Brain microvascular endothelial cell (primary cell): ENCODE measurements at regions not wholly inside any gene's neighbourhood (a gene's known extent, or its start where the extent isn't known, plus 50 kb on each side); places are given as distances from the start of the nearest gene placed in this dataset.

Experiments used
- DNase-seq: peaks from one replicate; pipeline ENCODE4 v3.0.0-alpha.2; 2020
- H3K27ac ChIP-seq: fragments of 250-450 bp; sonication (Bioruptor Pico); 2 replicates; pipeline ENCODE4 v1.5.1; 2020; ENCODE audit warnings: mild to moderate bottlenecking, moderate library complexity
- H3K27me3 ChIP-seq: fragments of 250-450 bp; sonication (Bioruptor Pico); replicated peaks from 2 replicates; pipeline ENCODE4 v1.5.1; 2020; ENCODE audit warnings: mild to moderate bottlenecking
- H3K36me3 ChIP-seq: fragments of 250-450 bp; sonication (Bioruptor Pico); replicated peaks from 2 replicates; pipeline ENCODE4 v1.5.1; 2020; ENCODE audit warnings: mild to moderate bottlenecking
- H3K4me3 ChIP-seq: 2 replicates; pipeline ENCODE4 v1.5.1; 2011; ENCODE audit warnings: low read depth, mild to moderate bottlenecking, control low read depth, low read length, moderate library complexity
- in situ Hi-C: cut with HindIII; loops from 2 replicates; pipeline ENCODE4 v1.10.0; 2017; ENCODE audit warnings: low sequenced_read_pairs, low pct_ligation_motif_present
- TF ChIP-seq, protein P1 (sequence below): IDR thresholded peaks from 2 replicates; pipeline ENCODE4 v1.5.1; 2011; ENCODE audit warnings: low read depth, mild to moderate bottlenecking, moderate library complexity, low read length, control low read depth, inconsistent platforms; ENCODE audit errors: missing control alignments

DNA sequence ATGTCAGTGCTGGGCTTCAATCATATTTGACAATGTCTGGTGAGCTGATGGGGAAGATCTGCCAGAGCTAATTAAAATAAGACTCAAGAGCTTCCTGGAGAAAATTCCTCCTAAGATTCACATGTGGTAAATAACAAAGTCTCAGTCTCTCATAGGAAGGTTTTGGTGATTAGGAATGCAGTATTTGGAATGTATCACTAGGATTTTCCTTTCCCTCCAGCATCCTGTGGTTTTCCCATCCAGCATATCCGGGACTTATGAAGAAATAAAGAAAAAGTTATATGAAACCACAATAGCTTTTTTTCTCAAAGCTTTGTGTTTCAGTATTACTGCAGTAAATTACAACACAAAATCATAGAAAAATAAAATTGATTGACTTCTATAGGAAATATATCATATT, 1597.1 kb downstream of the ADGRL3 start:
- TF ChIP-seq, protein P1, sequence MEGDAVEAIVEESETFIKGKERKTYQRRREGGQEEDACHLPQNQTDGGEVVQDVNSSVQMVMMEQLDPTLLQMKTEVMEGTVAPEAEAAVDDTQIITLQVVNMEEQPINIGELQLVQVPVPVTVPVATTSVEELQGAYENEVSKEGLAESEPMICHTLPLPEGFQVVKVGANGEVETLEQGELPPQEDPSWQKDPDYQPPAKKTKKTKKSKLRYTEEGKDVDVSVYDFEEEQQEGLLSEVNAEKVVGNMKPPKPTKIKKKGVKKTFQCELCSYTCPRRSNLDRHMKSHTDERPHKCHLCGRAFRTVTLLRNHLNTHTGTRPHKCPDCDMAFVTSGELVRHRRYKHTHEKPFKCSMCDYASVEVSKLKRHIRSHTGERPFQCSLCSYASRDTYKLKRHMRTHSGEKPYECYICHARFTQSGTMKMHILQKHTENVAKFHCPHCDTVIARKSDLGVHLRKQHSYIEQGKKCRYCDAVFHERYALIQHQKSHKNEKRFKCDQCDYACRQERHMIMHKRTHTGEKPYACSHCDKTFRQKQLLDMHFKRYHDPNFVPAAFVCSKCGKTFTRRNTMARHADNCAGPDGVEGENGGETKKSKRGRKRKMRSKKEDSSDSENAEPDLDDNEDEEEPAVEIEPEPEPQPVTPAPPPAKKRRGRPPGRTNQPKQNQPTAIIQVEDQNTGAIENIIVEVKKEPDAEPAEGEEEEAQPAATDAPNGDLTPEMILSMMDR, result no peak
- in situ Hi-C loops, result no loop called here
- DNase-seq, result no peak
- Histone ChIP-seq H3K27ac (no peak overlapping the region), H3K4me3 (no peak overlapping the region), H3K36me3 (no peaks in the 10 kb centered on the region), H3K27me3 (no peaks in the 10 kb centered on the region)

DNA sequence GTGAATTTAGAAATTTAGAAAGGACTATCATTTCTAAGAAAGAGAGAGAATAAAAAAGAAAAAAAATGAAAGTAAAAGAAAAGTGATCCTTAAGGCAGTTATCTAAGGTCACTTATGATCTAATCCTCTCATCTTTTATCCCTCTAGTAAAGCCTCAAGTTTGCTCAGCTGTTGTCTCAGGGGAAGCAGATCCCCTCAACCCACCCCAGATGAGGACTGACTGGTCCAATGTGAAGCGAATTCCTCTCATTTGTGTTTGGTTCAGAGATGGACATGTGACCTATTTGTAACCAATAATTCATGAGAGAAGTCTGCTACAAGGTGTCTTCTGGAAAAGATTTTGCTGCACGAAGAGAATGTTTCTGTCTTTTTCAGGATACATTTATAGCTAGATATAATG, 1591.3 kb downstream of the ADGRL3 start:
- H3K4me3 ChIP-seq, result no peak overlapping the region
- TF ChIP-seq, protein P1, result no peak
- DNase-seq, result no peak
- H3K27me3 ChIP-seq, result no peaks in the 10 kb centered on the region
- H3K27ac ChIP-seq, result no peak overlapping the region
- no peaks in the 10 kb centered on the region for H3K36me3 ChIP-seq
- in situ Hi-C loops, result no loop called here

DNA sequence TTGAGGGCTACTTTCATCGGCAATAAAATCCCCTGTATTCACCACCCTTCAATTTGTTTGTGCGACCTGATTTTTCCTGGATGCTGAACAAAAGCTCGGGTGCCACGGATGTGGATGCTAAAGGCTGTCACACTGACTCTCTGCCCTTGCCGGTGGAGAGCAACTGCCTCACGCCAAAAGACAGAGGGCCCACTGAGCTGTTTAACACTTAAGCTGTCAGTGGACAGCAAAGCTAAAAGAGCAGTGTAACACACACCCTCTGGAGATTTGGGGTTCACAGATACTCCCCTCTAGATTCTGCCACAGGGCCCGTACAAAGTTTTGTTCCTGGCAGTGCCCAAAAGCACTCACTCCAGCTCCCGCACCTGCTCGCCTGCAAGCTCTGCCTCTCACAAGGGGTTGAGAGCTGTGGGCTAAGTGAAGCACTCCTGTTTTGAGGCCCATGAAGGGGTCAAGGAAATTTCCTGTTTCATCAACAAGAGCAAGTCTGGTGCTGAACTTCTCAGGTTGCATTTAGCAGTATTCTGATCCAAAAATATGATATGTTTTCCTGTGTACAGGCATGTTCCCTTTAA, 1571.9 kb downstream of the ADGRL3 start:
- no peaks in the 10 kb centered on the region for H3K36me3 ChIP-seq
- H3K27ac ChIP-seq, result no peak overlapping the region
- TF ChIP-seq, protein P1, result no peak
- no peak for DNase-seq
- in situ Hi-C loops, result no loop called here
- H3K4me3 ChIP-seq, result no peak overlapping the region
- H3K27me3 ChIP-seq, result no peaks in the 10 kb centered on the region

DNA sequence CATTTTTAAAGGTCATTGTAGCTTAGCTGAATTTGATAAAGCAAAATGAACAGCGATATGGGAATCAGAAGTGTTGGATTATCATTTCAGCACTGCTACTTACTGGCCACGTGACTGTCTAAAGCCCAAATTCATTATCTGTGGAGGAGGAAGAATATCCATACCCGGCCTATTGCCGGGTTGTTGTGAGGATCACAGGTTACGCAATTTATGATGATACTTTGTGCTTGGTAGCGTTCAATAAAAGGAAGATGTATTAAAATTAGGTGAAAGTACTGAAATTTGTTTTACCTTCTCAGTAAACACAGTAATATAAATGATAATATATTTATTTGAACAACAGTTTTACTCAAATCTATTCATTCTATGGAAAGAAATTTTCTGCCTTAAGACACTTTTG, 1540.2 kb downstream of the ADGRL3 start:
- in situ Hi-C loops, result no loop called here
- no peak for DNase-seq
- Histone ChIP-seq H3K27ac (no peak overlapping the region), H3K27me3 (no peaks in the 10 kb centered on the region), H3K36me3 (no peaks in the 10 kb centered on the region), H3K4me3 (no peak overlapping the region)
- TF ChIP-seq, protein P1, result no peak

DNA sequence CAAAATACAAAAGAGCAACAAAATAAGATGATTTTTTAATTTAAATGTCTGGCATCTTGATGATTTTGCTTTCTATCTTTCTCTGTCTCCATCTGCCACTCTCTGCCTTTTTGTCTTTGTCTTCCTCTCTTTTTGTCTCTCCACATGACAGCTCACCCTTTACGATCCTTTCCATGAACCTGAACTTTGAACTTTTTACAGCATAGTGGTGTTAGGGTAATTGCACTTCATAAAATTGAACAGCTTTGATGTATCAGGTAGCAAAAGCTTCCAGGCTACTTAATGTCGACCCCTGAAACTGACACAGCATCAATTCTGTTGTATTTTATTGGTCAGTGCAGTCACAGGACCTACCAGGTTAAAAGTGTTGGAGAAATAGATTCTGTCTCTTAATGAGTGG, 1517.0 kb downstream of the ADGRL3 start:
- in situ Hi-C loops, result no loop called here
- no peaks in the 10 kb centered on the region for H3K27me3 ChIP-seq
- no peak for DNase-seq
- H3K36me3 ChIP-seq, result no peaks in the 10 kb centered on the region
- TF ChIP-seq, protein P1, result no peak
- H3K4me3 ChIP-seq, result no peak overlapping the region
- no peak overlapping the region for H3K27ac ChIP-seq

DNA sequence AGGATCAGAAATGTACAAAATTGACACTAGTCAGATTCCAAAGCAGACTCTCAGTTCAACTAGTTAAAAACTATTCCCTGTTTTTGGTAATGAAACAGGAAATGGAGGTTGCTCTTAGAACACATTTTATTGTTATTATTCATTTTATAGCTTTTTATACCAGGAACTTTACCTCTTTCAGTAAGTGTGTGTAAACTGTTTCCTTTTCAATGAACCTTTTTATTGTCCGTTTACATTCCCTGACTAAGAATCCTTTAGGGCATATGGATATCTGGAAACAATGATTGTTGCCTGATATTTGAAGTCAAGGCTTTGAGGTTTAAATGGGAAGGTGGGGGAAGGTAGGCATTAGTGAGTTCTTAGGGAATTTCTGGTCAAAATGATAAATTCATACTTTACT, 1511.4 kb downstream of the ADGRL3 start:
- Histone ChIP-seq H3K36me3 (no peaks in the 10 kb centered on the region), H3K4me3 (no peak overlapping the region), H3K27me3 (no peaks in the 10 kb centered on the region), H3K27ac (no peak overlapping the region)
- in situ Hi-C loops, result no loop called here
- DNase-seq, result no peak
- TF ChIP-seq, protein P1, result no peak
